Skeletal muscle tissue (tissue), 3 donors: ENCODE measurements at regions not wholly inside any gene's neighbourhood (a gene's known extent, or its start where the extent isn't known, plus 50 kb on each side); places are given as distances from the start of the nearest gene placed in this dataset.

Experiments used
- H3K27ac ChIP-seq: one replicate; pipeline ENCODE4 v1.7.0; 2013; ENCODE audit warnings: mild to moderate bottlenecking, low read depth, low read length, inconsistent platforms
- H3K27me3 ChIP-seq, 3 donors: one replicate each; pipeline ENCODE4 v1.7.0; 2013; ENCODE audit warnings: low read length in 3 of 3; ENCODE audit not compliant: control insufficient read depth in 3 of 3, insufficient read depth in 3 of 3
- H3K36me3 ChIP-seq, 3 donors: one replicate each; pipeline ENCODE4 v1.7.0; 2013; ENCODE audit warnings: low read length in 3 of 3; ENCODE audit not compliant: control insufficient read depth in 3 of 3, insufficient read depth in 3 of 3
- H3K4me1 ChIP-seq, 3 donors: one replicate each; pipeline ENCODE4 v1.7.0; 2013; ENCODE audit warnings: low read length in 3 of 3, mild to moderate bottlenecking in 3 of 3; ENCODE audit not compliant: control insufficient read depth in 3 of 3, insufficient read depth in 3 of 3
- H3K4me3 ChIP-seq, 3 donors: one replicate each; pipeline ENCODE4 v1.7.0; 2013; ENCODE audit warnings: low read length in 3 of 3
- H3K9ac ChIP-seq, 3 donors: one replicate each; pipeline ENCODE4 v1.7.0; 2013; ENCODE audit warnings: low read length in 3 of 3, mild to moderate bottlenecking in 3 of 3, moderate library complexity in 2 of 3, low read depth in 1 of 3
- H3K9me3 ChIP-seq, 3 donors: one replicate each; pipeline ENCODE4 v1.7.0; 2013; ENCODE audit warnings: low read length in 3 of 3; ENCODE audit not compliant: control insufficient read depth in 3 of 3
- donor health status: Osteomylitis.

DNA sequence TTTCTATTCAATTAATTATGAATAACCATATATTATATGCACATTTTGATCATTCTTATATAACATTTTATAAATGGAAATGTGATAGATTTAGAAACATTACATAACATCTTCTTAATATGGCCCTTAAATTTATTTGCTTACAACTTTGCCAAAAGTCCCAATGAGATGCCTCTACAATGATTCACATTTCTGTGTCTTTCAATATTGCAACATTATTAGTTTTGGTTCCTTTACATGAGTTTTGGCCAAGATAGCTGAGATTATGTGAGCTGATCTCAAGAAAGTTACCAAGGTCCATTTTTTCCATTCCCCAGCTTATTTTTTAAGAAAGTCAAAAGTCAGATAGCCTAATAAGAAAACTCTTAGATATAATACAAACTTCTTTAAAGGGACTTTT, 361.2 kb downstream of the PCDH7 start:
- Histone ChIP-seq H3K4me3 (no peak overlapping the region), H3K4me1 (no peaks in the 10 kb centered on the region), H3K9ac (no peak overlapping the region), H3K27me3 (no peaks in the 10 kb centered on the region), H3K27ac (no peak overlapping the region), H3K9me3 (no peaks in the 10 kb centered on the region), H3K36me3 (no peaks in the 10 kb centered on the region)

GRCh38 chr4:31083456-31083855, 363.3 kb downstream of the PCDH7 start:
- H3K4me1 ChIP-seq: no peaks in the 10 kb centered on the region
- no peak overlapping the region for H3K9ac ChIP-seq
- H3K4me3 ChIP-seq: no peak overlapping the region
- no peaks in the 10 kb centered on the region for H3K36me3 ChIP-seq
- no peak overlapping the region for H3K27ac ChIP-seq
- no peaks in the 10 kb centered on the region for H3K9me3 ChIP-seq
- H3K27me3 ChIP-seq: no peaks in the 10 kb centered on the region

GRCh38 chr4:31084806-31085416, 364.7 kb downstream of the PCDH7 start:
- H3K27ac ChIP-seq: no peak overlapping the region
- no peaks in the 10 kb centered on the region for H3K4me1 ChIP-seq
- no peaks in the 10 kb centered on the region for H3K36me3 ChIP-seq
- no peaks in the 10 kb centered on the region for H3K27me3 ChIP-seq
- no peaks in the 10 kb centered on the region for H3K9me3 ChIP-seq
- H3K4me3 ChIP-seq: no peak overlapping the region
- no peak overlapping the region for H3K9ac ChIP-seq

DNA sequence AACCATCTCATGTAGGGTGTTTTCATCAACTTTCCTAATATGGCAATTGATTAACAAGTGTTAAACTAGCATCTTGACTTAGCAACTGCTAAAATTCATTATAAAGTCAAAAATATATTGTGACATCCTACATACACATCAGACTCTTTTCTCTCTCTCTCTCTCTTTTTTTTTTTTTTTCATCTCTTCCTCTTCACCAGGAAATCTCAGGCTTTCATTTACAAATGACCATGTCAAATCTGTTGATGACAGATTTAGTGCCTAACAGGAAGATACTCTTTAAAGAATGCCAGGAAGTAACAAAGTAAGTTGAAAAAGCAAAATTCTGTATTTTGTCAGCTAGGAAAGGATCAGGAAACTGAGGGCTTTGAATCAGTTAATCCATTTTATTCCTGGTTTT, 365.5 kb downstream of the PCDH7 start:
- no peak overlapping the region for H3K27ac ChIP-seq
- H3K36me3 ChIP-seq: no peaks in the 10 kb centered on the region
- no peaks in the 10 kb centered on the region for H3K27me3 ChIP-seq
- H3K9me3 ChIP-seq: no peaks in the 10 kb centered on the region
- no peak overlapping the region for H3K9ac ChIP-seq
- H3K4me1 ChIP-seq: no peaks in the 10 kb centered on the region
- no peak overlapping the region for H3K4me3 ChIP-seq

DNA sequence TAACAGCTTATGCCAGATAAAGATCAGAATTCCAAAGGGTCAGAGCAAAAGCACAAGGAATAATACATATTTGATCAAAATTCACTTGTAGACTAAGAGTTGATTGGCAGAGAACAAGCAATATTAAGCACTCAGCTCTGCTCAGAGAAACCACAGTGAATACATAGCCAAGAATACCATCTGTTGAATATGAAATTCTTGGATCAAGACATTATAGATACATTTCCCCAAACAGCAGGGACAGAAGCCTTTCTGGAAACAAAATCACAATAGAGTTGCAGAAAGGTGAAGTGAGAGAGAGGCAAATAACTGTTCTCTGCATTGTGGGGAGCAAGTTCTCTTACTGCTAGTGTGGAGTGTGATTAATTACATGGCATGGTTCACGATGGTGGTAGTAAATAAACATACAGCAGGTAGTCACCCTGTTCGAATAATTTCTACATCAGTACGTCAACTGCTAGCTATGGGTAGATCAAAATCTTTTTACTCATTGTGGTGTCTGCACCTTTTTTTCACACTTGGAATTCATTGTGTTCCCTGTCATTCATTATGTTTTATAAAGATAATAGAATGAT, 366.7 kb downstream of the PCDH7 start:
- H3K4me1 ChIP-seq: no peaks in the 10 kb centered on the region
- no peak overlapping the region for H3K4me3 ChIP-seq
- H3K27ac ChIP-seq: no peak overlapping the region
- no peaks in the 10 kb centered on the region for H3K9me3 ChIP-seq
- no peaks in the 10 kb centered on the region for H3K27me3 ChIP-seq
- no peak overlapping the region for H3K9ac ChIP-seq
- H3K36me3 ChIP-seq: no peaks in the 10 kb centered on the region

- no peak overlapping the region for H3K4me3 ChIP-seq
- H3K27ac ChIP-seq: no peak overlapping the region
- H3K9ac ChIP-seq: no peak overlapping the region
- H3K27me3 ChIP-seq: no peaks in the 10 kb centered on the region
- no peaks in the 10 kb centered on the region for H3K36me3 ChIP-seq
- H3K9me3 ChIP-seq: no peaks in the 10 kb centered on the region
- no peaks in the 10 kb centered on the region for H3K4me1 ChIP-seq
Observed at GRCh38 chr4:31088600-31089230, 368.5 kb downstream of the PCDH7 start.

DNA sequence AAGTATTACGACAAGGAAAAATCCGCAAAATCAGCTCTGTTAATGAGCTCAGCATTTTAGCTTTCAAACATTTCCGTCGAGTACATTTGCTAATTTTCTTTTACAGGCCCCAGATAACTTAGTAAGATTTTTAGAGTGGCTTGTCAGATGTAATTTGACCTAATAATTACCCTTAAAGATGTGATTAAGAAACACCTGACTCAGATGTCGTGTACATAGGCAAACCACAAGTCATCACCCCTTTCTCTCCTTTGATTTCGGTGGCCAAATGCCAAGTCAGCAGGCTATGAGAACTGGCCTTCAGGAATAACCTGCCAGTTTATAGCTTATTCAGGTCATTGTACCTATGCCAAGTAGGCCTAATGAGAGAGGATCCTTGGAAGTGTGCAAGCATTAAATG, 369.6 kb downstream of the PCDH7 start:
- Histone ChIP-seq H3K27me3 (no peaks in the 10 kb centered on the region), H3K36me3 (no peaks in the 10 kb centered on the region), H3K27ac (no peak overlapping the region), H3K9me3 (no peaks in the 10 kb centered on the region), H3K9ac (no peak overlapping the region), H3K4me1 (no peaks in the 10 kb centered on the region), H3K4me3 (no peak overlapping the region)

DNA sequence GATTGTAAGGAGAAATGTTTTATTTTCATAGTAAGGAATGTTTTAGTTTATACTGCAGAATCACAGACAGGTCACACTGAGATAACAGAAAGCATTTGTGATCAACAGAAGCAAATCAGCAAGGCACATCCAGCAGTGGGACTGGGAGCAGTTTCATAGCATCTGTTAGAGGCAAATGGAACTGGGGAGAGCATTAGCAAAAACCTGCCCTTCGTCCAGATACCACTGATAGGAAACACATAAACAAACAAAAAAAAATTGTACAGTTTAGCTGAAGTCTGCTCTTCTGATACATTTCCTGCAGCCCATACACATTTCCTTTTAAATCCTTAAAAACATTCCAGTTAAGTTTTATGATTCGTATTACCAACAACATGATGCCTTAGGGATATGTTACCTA, 374.3 kb downstream of the PCDH7 start:
- Histone ChIP-seq H3K4me1 (no peaks in the 10 kb centered on the region), H3K27me3 (no peaks in the 10 kb centered on the region), H3K36me3 (no peaks in the 10 kb centered on the region), H3K9me3 (no peaks in the 10 kb centered on the region), H3K27ac (no peak overlapping the region), H3K9ac (no peak overlapping the region), H3K4me3 (no peak overlapping the region)

DNA sequence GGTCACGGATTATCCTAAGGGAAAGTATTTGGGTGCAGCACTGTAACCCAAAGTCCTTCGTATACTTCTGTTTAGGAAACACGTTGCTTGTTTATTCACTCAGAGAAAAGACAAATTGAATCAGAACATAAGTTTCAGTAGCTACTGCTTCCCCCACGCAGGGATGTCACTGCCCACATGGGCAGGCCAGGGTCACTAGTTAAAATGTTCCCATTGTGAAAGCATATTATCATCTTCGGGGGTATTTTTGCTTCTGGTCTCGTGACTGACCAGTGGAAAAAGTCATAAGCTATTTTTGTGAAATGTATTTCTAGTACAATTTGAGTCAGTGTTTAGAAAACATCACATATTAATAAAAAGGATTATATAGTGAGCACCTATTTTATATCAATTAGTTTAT, 377.8 kb downstream of the PCDH7 start:
- H3K4me3 ChIP-seq: no peak overlapping the region
- H3K27ac ChIP-seq: no peak overlapping the region

DNA sequence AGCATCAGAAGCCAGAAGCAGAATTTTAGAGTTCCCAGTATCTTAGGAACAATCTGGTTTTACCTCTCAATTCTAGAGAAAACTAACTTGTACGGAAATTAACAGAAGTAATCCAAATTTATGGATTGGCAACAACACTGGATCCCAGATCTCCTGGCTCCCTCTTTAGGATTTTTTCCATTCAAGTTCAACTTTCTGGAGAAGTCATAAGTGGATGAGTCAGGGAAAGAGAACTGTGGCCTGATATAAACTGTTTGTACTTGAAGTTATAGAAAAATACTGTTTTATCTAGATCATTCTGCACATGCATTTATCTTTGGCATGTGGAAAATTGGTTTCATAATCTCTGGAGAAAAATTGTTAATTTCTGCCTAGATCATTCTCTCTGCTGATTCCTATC, 380.4 kb downstream of the PCDH7 start:
- Histone ChIP-seq H3K9ac (no peak overlapping the region), H3K4me3 (no peak overlapping the region), H3K36me3 (no peaks in the 10 kb centered on the region), H3K4me1 (no peaks in the 10 kb centered on the region), H3K27ac (no peak overlapping the region), H3K9me3 (no peaks in the 10 kb centered on the region), H3K27me3 (no peaks in the 10 kb centered on the region)

More for the DNA sequence above, 377.8 kb downstream of the PCDH7 start:
- Histone ChIP-seq H3K27me3 (no peaks in the 10 kb centered on the region), H3K9ac (no peak overlapping the region), H3K4me1 (no peaks in the 10 kb centered on the region), H3K9me3 (no peaks in the 10 kb centered on the region), H3K36me3 (no peaks in the 10 kb centered on the region)
